Parathyroid adenoma (tissue), 2 donors: ENCODE measurements at regions not wholly inside any gene's neighbourhood (a gene's known extent, or its start where the extent isn't known, plus 50 kb on each side); places are given as distances from the start of the nearest gene placed in this dataset.

Experiments
- H2AFZ ChIP-seq: fragments of 300-600 bp; sonication (generic); one replicate; pipeline ENCODE4 v1.7.0; 2017; ENCODE audit warnings: antibody characterized with exemption, mild to moderate bottlenecking
- H3K27ac ChIP-seq: fragments of 300-600 bp; sonication (generic); one replicate; pipeline ENCODE4 v1.7.0; 2017
- H3K27me3 ChIP-seq: fragments of 300-600 bp; sonication (generic); one replicate; pipeline ENCODE4 v1.7.0; 2017; ENCODE audit warnings: low read length; ENCODE audit not compliant: control insufficient read depth, insufficient read depth
- H3K36me3 ChIP-seq: fragments of 300-600 bp; sonication (generic); one replicate; pipeline ENCODE4 v1.7.0; 2017; ENCODE audit warnings: low read length; ENCODE audit not compliant: control insufficient read depth, insufficient read depth
- H3K4me1 ChIP-seq: fragments of 300-600 bp; sonication (generic); one replicate; pipeline ENCODE4 v1.7.0; 2017; ENCODE audit warnings: control low read depth
- H3K4me2 ChIP-seq: fragments of 300-600 bp; sonication (generic); one replicate; pipeline ENCODE4 v1.7.0; 2017; ENCODE audit warnings: low read length
- H3K4me3 ChIP-seq: fragments of 300-600 bp; sonication (generic); one replicate; pipeline ENCODE4 v1.7.0; 2017; ENCODE audit warnings: low read depth, low read length
- H3K79me2 ChIP-seq: fragments of 300-600 bp; sonication (generic); one replicate; pipeline ENCODE4 v1.7.0; 2017; ENCODE audit warnings: control low read depth
- H3K9ac ChIP-seq: fragments of 300-600 bp; sonication (generic); one replicate; pipeline ENCODE4 v1.7.0; 2017; ENCODE audit warnings: mild to moderate bottlenecking
- H3K9me3 ChIP-seq: fragments of 300-600 bp; sonication (generic); one replicate; pipeline ENCODE4 v1.7.0; 2017; ENCODE audit warnings: low read length; ENCODE audit not compliant: control insufficient read depth
- CTCF ChIP-seq: fragments of 300-600 bp; sonication (generic); IDR thresholded peaks from one replicate; pipeline ENCODE4 v1.7.0; 2017; ENCODE audit warnings: antibody characterized with exemption, mild to moderate bottlenecking
- donor health status: primary hyperparathyroidism.

GRCh38 chr2:149797030-149797429, 209.5 kb upstream of the MMADHC start:
- no peaks in the 10 kb centered on the region for H3K79me2 ChIP-seq
- H3K9me3 ChIP-seq, result no peaks in the 10 kb centered on the region
- no peak overlapping the region for H2AFZ ChIP-seq
- H3K36me3 ChIP-seq, result no peaks in the 10 kb centered on the region
- no peak for TF ChIP-seq CTCF
- H3K9ac ChIP-seq, result no peak overlapping the region
- H3K4me1 ChIP-seq, result no peaks in the 10 kb centered on the region
- H3K4me2 ChIP-seq, result no peak overlapping the region
- no peaks in the 10 kb centered on the region for H3K27me3 ChIP-seq
- H3K27ac ChIP-seq, result no peak overlapping the region
- no peak overlapping the region for H3K4me3 ChIP-seq

- H3K36me3 ChIP-seq, result no peaks in the 10 kb centered on the region
- H3K9me3 ChIP-seq, result no peaks in the 10 kb centered on the region
- H3K27ac ChIP-seq, result no peak overlapping the region
- TF ChIP-seq CTCF, result no peak
- H3K4me3 ChIP-seq, result no peak overlapping the region
- no peaks in the 10 kb centered on the region for H3K27me3 ChIP-seq
- no peak overlapping the region for H3K9ac ChIP-seq
- H2AFZ ChIP-seq, result no peak overlapping the region
- H3K4me1 ChIP-seq, result no peaks in the 10 kb centered on the region
- no peaks in the 10 kb centered on the region for H3K79me2 ChIP-seq
- no peak overlapping the region for H3K4me2 ChIP-seq
Measured at GRCh38 chr2:149789549-149789948, 202.0 kb upstream of the MMADHC start.

- Histone ChIP-seq H3K9me3 (no peaks in the 10 kb centered on the region), H2AFZ (no peak overlapping the region), H3K4me1 (no peaks in the 10 kb centered on the region), H3K36me3 (no peaks in the 10 kb centered on the region), H3K27me3 (no peaks in the 10 kb centered on the region), H3K4me3 (no peak overlapping the region), H3K79me2 (no peaks in the 10 kb centered on the region), H3K27ac (no peak overlapping the region), H3K9ac (no peak overlapping the region), H3K4me2 (no peak overlapping the region)
- no peak for TF ChIP-seq CTCF
Measured at GRCh38 chr2:149787206-149787605, 199.6 kb upstream of the MMADHC start.

GRCh38 chr2:149783284-149783683, 195.7 kb upstream of the MMADHC start:
- H3K4me3 ChIP-seq, result no peak overlapping the region
- no peak overlapping the region for H3K4me2 ChIP-seq
- H3K27ac ChIP-seq, result no peak overlapping the region

More at GRCh38 chr2:149783284-149783683, 195.7 kb upstream of the MMADHC start:
- H3K9ac ChIP-seq, result no peak overlapping the region
- no peak overlapping the region for H2AFZ ChIP-seq
- no peaks in the 10 kb centered on the region for H3K9me3 ChIP-seq
- H3K27me3 ChIP-seq, result no peaks in the 10 kb centered on the region
- H3K4me1 ChIP-seq, result no peaks in the 10 kb centered on the region
- H3K36me3 ChIP-seq, result no peaks in the 10 kb centered on the region
- H3K79me2 ChIP-seq, result no peaks in the 10 kb centered on the region
- TF ChIP-seq CTCF, result no peak
